Suprapubic skin (tissue), 4 donors: ENCODE measurements at regions not wholly inside any gene's neighbourhood (a gene's known extent, or its start where the extent isn't known, plus 50 kb on each side); places are given as distances from the start of the nearest gene placed in this dataset.
"Not testable (repeated sequence)": the region's sequence is repeated elsewhere in the genome, so short reads cannot be mapped to it uniquely, and the experiment has no call there.

Experiments
- DNase-seq, 2 donors: peaks; one replicate each; pipeline ENCODE4 v3.0.0-alpha.2; 2019; ENCODE audit warnings: low spot score in 2 of 2
- H3K27ac ChIP-seq: fragments of 200-600 bp; sonication (generic); one replicate; pipeline ENCODE4 v1.5.1; 2019
- H3K27me3 ChIP-seq: fragments of 200-600 bp; sonication (generic); one replicate; pipeline ENCODE4 v1.5.1; 2019
- H3K36me3 ChIP-seq: fragments of 200-600 bp; sonication (generic); one replicate; pipeline ENCODE4 v1.5.1; 2019
- H3K4me1 ChIP-seq: fragments of 200-600 bp; sonication (generic); one replicate; pipeline ENCODE4 v1.5.1; 2019
- H3K4me3 ChIP-seq: fragments of 200-600 bp; sonication (generic); one replicate; pipeline ENCODE4 v1.5.1; 2019; ENCODE audit warnings: mild to moderate bottlenecking
- H3K9me3 ChIP-seq: fragments of 200-600 bp; sonication (generic); one replicate; pipeline ENCODE4 v1.5.1; 2019
- CTCF ChIP-seq, 2 donors: fragments of 200-600 bp in 1 of 2; fragments of 450-650 bp in 1 of 2; sonication (generic) in 1 of 2; IDR thresholded peaks; one replicate each; pipeline ENCODE4 v1.5.1; 2016 to 2019; ENCODE audit warnings: antibody characterized with exemption in 2 of 2, mild to moderate bottlenecking in 1 of 2, moderate library complexity in 1 of 2
- EP300 ChIP-seq: sonication (generic); formaldehyde crosslinking; IDR thresholded peaks from one replicate; pipeline ENCODE4 v1.6.1; 2017; ENCODE audit warnings: antibody characterized with exemption
- POLR2A ChIP-seq, 2 donors: fragments of 450-650 bp; IDR thresholded peaks; one replicate each; pipeline ENCODE4 v1.6.1; 2017; ENCODE audit warnings: antibody characterized with exemption in 2 of 2, mild to moderate bottlenecking in 2 of 2, moderate library complexity in 2 of 2
- POLR2AphosphoS5 ChIP-seq, 3 donors: sonication (generic); formaldehyde crosslinking; IDR thresholded peaks; one replicate each; pipeline ENCODE4 v1.6.1; 2017; ENCODE audit warnings: antibody characterized with exemption in 3 of 3
- WGBS: methylation state at CpG from one replicate; pipeline ENCODE4 v1.1.5; 2018; 5-methylcytosine and 5-hydroxymethylcytosine counted together

GRCh38 chr9:136599811-136600660, 54.2 kb upstream of the NOTCH1 start:
- H3K4me3 ChIP-seq: no peak overlapping the region
- 56% methylated on average over 15 of the region's 29 CpGs for WGBS

GRCh38 chr9:136599074-136599531, 53.3 kb upstream of the NOTCH1 start:
- DNase-seq: no peak
- H3K27ac ChIP-seq: no peak overlapping the region
- H3K4me3 ChIP-seq: no peak overlapping the region
- no peak for TF ChIP-seq CTCF (IDR thresholded peaks at IDR 0.05)
- no peak for TF ChIP-seq POLR2A (IDR thresholded peaks at IDR 0.05)
- no peak for TF ChIP-seq EP300
- no peak for TF ChIP-seq POLR2AphosphoS5 (IDR thresholded peaks at IDR 0.05)
- H3K9me3 ChIP-seq: no peaks in the 10 kb centered on the region
- peaks cover 49% of the 10 kb centered on the region for H3K4me1 ChIP-seq
- peaks cover 11% of the 10 kb centered on the region for H3K27me3 ChIP-seq
- H3K36me3 ChIP-seq: no peaks in the 10 kb centered on the region
- WGBS: 46% methylated on average over 9 of the region's 18 CpGs

More at GRCh38 chr9:136599811-136600660, 54.2 kb upstream of the NOTCH1 start:
- no peak for DNase-seq
- TF ChIP-seq POLR2A (IDR thresholded peaks at IDR 0.05) (no peak), POLR2AphosphoS5 (IDR thresholded peaks at IDR 0.05) (no peak), CTCF (IDR thresholded peaks at IDR 0.05) (no peak), EP300 (no peak)
- no peaks in the 10 kb centered on the region for H3K9me3 ChIP-seq
- H3K36me3 ChIP-seq: no peaks in the 10 kb centered on the region
- H3K27me3 ChIP-seq: peaks cover 15% of the 10 kb centered on the region
- no peak overlapping the region for H3K27ac ChIP-seq
- peaks cover 55% of the 10 kb centered on the region for H3K4me1 ChIP-seq

GRCh38 chr9:136598390-136599073, 52.7 kb upstream of the NOTCH1 start:
- peaks cover 45% of the 10 kb centered on the region for H3K4me1 ChIP-seq
- DNase-seq: not testable (repeated sequence)

GRCh38 chr9:136597965-136598364, 52.1 kb upstream of the NOTCH1 start:
- TF ChIP-seq POLR2AphosphoS5 (IDR thresholded peaks at IDR 0.05) (no peak), POLR2A (IDR thresholded peaks at IDR 0.05) (no peak), CTCF (IDR thresholded peaks at IDR 0.05) (no peak), EP300 (no peak)
- Histone ChIP-seq H3K9me3 (no peaks in the 10 kb centered on the region), H3K27me3 (peaks cover 11% of the 10 kb centered on the region), H3K4me3 (no peak overlapping the region), H3K36me3 (no peaks in the 10 kb centered on the region), H3K27ac (no peak overlapping the region), H3K4me1 (peaks cover 45% of the 10 kb centered on the region)
- 92% methylated on average over 8 of the region's 9 CpGs for WGBS
- DNase-seq: no peak

More at GRCh38 chr9:136598390-136599073, 52.7 kb upstream of the NOTCH1 start:
- not testable (repeated sequence) for H3K36me3 ChIP-seq, H3K27ac ChIP-seq, H3K4me3 ChIP-seq, H3K9me3 ChIP-seq
- 89% methylated on average over 6 of the region's 13 CpGs for WGBS
- peaks cover 11% of the 10 kb centered on the region for H3K27me3 ChIP-seq

- H3K36me3 ChIP-seq: no peaks in the 10 kb centered on the region
- H3K9me3 ChIP-seq: no peaks in the 10 kb centered on the region
- H3K4me3 ChIP-seq: no peak overlapping the region
- H3K27ac ChIP-seq: no peak overlapping the region
- no peak for DNase-seq
- TF ChIP-seq POLR2AphosphoS5 (IDR thresholded peaks at IDR 0.05): no peak
- no peak for TF ChIP-seq EP300
- no peak for TF ChIP-seq POLR2A (IDR thresholded peaks at IDR 0.05)
- TF ChIP-seq CTCF (IDR thresholded peaks at IDR 0.05): no peak
- H3K27me3 ChIP-seq: peaks cover 11% of the 10 kb centered on the region
- H3K4me1 ChIP-seq: peaks cover 42% of the 10 kb centered on the region
- WGBS: no CpG with 5 or more reads among the region's 13 CpGs
These were observed 51.5 kb upstream of the NOTCH1 start for GRCh38 chr9:136597141-136597885.
